Endothelial cell of umbilical vein (primary cell): ENCODE measurements at regions not wholly inside any gene's neighbourhood (a gene's known extent, or its start where the extent isn't known, plus 50 kb on each side); places are given as distances from the start of the nearest gene placed in this dataset.

Source experiments
- BruUV-seq: library from RNA; stranded (reverse); fragments of 400-500 nt; replicated peaks from 2 replicates; lab custom pipeline; 2021; lab: Mats Ljungman, UMichigan
- CTCF ChIA-PET: fragments of 300-600, 350-600 bp; sonication (Branson Sonifier 250); formaldehyde crosslinking; loops from one replicate; lab custom pipeline; 2021; ENCODE audit warnings: antibody characterized with exemption, inconsistent platforms; lab: Charles Lee
- POLR2A ChIA-PET: fragments of 300-600, 350-600 bp; sonication (Branson Sonifier 250); formaldehyde crosslinking; loops from one replicate; lab custom pipeline; 2021; ENCODE audit warnings: antibody characterized with exemption, inconsistent platforms; lab: Charles Lee
- DNase-seq: peaks from one replicate; pipeline ENCODE4 v3.0.0-alpha.2; 2011; ENCODE audit warnings: low read depth, low spot score
- FAIRE-seq: peaks from 2 replicates; lab custom pipeline; 2011; peaks lifted over from hg19 to GRCh38; lab: Jason Lieb, UNC
- H2AFZ ChIP-seq: 2 replicates; pipeline ENCODE4 v1.6.0; 2012; ENCODE audit warnings: low read depth, low read length, control low read depth, inconsistent platforms
- H3K27ac ChIP-seq: 2 replicates; pipeline ENCODE4 v1.5.1; 2011; ENCODE audit warnings: low read depth, mild to moderate bottlenecking, control low read depth, low read length, moderate library complexity; ENCODE audit not compliant: insufficient read depth
- H3K27me3 ChIP-seq, 2 experiments: 2 replicates each; pipeline versions ENCODE4 v1.6.0 to v1.6.1; 2011; ENCODE audit warnings: low read length in 2 of 2, mixed read lengths in 1 of 2; ENCODE audit not compliant: control insufficient read depth in 2 of 2, insufficient read depth in 2 of 2
- H3K36me3 ChIP-seq, 2 experiments: 2 replicates in 1 of 2; 3 replicates in 1 of 2; pipeline ENCODE4 v1.5.1; 2011; ENCODE audit warnings: low read length in 2 of 2, mild to moderate bottlenecking in 1 of 2, moderate library complexity in 1 of 2; ENCODE audit not compliant: control insufficient read depth in 2 of 2, insufficient read depth in 2 of 2; ENCODE audit errors: extremely low read depth in 1 of 2
- H3K4me1 ChIP-seq: 3 replicates; pipeline ENCODE4 v1.5.1; 2011; ENCODE audit warnings: mild to moderate bottlenecking, low read length; ENCODE audit not compliant: control insufficient read depth, insufficient read depth; ENCODE audit errors: extremely low read depth
- H3K4me2 ChIP-seq: 2 replicates; pipeline ENCODE4 v1.6.1; 2011; ENCODE audit warnings: low read length, control low read depth, mixed read lengths; ENCODE audit not compliant: insufficient read depth
- H3K4me3 ChIP-seq, 3 experiments: fragments of 200-600 bp in 1 of 3; sonication (generic), shearing (Covaris generic) in 1 of 3; replicated peaks in 1 of 3; 2 replicates each; pipeline ENCODE4 v1.5.1; 2011 to 2016; ENCODE audit warnings: control low read depth in 3 of 3, low read length in 3 of 3, mild to moderate bottlenecking in 2 of 3, inconsistent platforms in 1 of 3, low read depth in 1 of 3, moderate library complexity in 1 of 3; ENCODE audit not compliant: insufficient read depth in 1 of 3
- H3K79me2 ChIP-seq: 2 replicates; pipeline ENCODE4 v1.6.0; 2012; ENCODE audit warnings: low read length, inconsistent platforms; ENCODE audit not compliant: control insufficient read depth, insufficient read depth
- H3K9ac ChIP-seq: replicated peaks from 2 replicates; pipeline ENCODE3; 2011; ENCODE audit warnings: low read length, control low read depth; ENCODE audit not compliant: insufficient read depth; ENCODE audit errors: extremely low read depth
- H3K9me1 ChIP-seq: replicated peaks from 3 replicates; pipeline ENCODE4 v1.6.0; 2011; ENCODE audit warnings: mild to moderate bottlenecking, low read length; ENCODE audit not compliant: control insufficient read depth, insufficient read depth; ENCODE audit errors: extremely low read depth
- H3K9me3 ChIP-seq: replicated peaks from 2 replicates; pipeline ENCODE4 v1.5.1; 2012; ENCODE audit warnings: low read length, inconsistent platforms; ENCODE audit not compliant: control insufficient read depth, insufficient read depth
- H4K20me1 ChIP-seq: replicated peaks from 2 replicates; pipeline ENCODE3; 2011; ENCODE audit warnings: mild to moderate bottlenecking, low read length; ENCODE audit not compliant: control insufficient read depth, insufficient read depth; ENCODE audit errors: extremely low read depth
- EZH2 ChIP-seq: IDR thresholded peaks from 2 replicates; pipeline ENCODE4 v1.6.1; 2012; ENCODE audit warnings: borderline replicate concordance, low read depth, mild to moderate bottlenecking, moderate library complexity, low read length, inconsistent platforms; ENCODE audit not compliant: severe bottlenecking
- FOS ChIP-seq: IDR thresholded peaks from 2 replicates; pipeline ENCODE4 v1.6.1; 2011; ENCODE audit warnings: mild to moderate bottlenecking, low read length, moderate library complexity, borderline replicate concordance; ENCODE audit not compliant: insufficient read depth
- GATA2 ChIP-seq: IDR thresholded peaks from 2 replicates; pipeline ENCODE4 v1.7.0; 2011; ENCODE audit warnings: low read depth, mild to moderate bottlenecking, moderate library complexity, mixed read lengths, low read length; ENCODE audit not compliant: insufficient read length, insufficient read depth
- JUN ChIP-seq: IDR thresholded peaks from 2 replicates; pipeline ENCODE4 v1.6.1; 2011; ENCODE audit warnings: borderline replicate concordance, low read depth; ENCODE audit not compliant: insufficient read length, insufficient read depth
- MYC ChIP-seq: IDR thresholded peaks from one replicate; pipeline ENCODE4 v1.6.1; 2011; ENCODE audit warnings: mild to moderate bottlenecking, low read depth, low read length
- POLR2A ChIP-seq: IDR thresholded peaks from 2 replicates; pipeline ENCODE4 v1.6.1; 2012; ENCODE audit warnings: low read depth, mild to moderate bottlenecking, control low read depth, low read length
- POLR2AphosphoS5 ChIP-seq: IDR thresholded peaks from 2 replicates; pipeline ENCODE4 v1.6.1; 2012; ENCODE audit warnings: low read depth, mild to moderate bottlenecking, control low read depth, low read length, moderate library complexity; ENCODE audit not compliant: insufficient read depth
- dilution Hi-C: fragments of 300-500 bp; cut with MboI; formaldehyde crosslinking; loops from one replicate; pipeline ENCODE4 v1.15.0; 2019; ENCODE audit warnings: low sequenced_read_pairs; ENCODE audit not compliant: extremely low pct_ligation_motif_present
- intact Hi-C: fragments of 100-400 bp; cut with micrococcal nuclease; formaldehyde crosslinking; loops from one replicate; pipeline ENCODE4 v1.10.0; 2022
- TF ChIP-seq, protein P1 (sequence below), 2 donors: IDR thresholded peaks; 1 replicate in 1 of 2; 2 replicates in 1 of 2; pipeline ENCODE4 v1.5.1; 2011; ENCODE audit warnings: low read length in 2 of 2, mild to moderate bottlenecking in 2 of 2, moderate library complexity in 2 of 2, control low read depth in 1 of 2, inconsistent platforms in 1 of 2, low read depth in 1 of 2; ENCODE audit not compliant: insufficient read depth in 1 of 2; ENCODE audit errors: extremely low read depth in 1 of 2
- TF ChIP-seq, protein P2 (sequence below): IDR thresholded peaks from 2 replicates; pipeline ENCODE4 v1.6.1; 2011; ENCODE audit not compliant: insufficient read depth, insufficient read length

DNA sequence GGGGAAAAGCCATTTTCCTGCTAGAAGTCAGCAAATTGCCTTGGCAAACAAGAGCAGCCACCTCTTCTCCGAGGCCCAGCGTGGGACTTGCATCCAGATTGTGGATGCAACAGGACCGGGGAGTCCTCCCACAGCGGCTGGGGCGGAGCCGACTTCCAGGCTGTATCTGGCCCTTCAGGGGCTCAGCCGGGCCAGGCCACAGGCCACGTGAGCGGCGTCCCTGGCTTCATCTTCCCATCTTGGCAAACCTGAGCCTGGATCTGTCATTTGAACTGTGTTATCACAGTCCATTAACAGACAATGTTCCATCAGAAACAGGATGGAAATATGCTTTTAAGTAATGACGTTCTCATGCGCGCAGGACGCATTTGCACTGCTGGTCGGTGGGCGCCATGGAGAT, 483.5 kb upstream of the SALL3 start:
- Histone ChIP-seq H3K4me3 (no peak overlapping the region), H3K9me3 (peaks cover 5% of the 10 kb centered on the region), H3K4me2 (no peak overlapping the region), H3K27me3 (no peaks in the 10 kb centered on the region), H4K20me1 (no peaks in the 10 kb centered on the region), H3K27ac (no peak overlapping the region), H3K79me2 (no peaks in the 10 kb centered on the region), H3K9me1 (no peaks in the 10 kb centered on the region), H2AFZ (no peak overlapping the region), H3K36me3 (no peaks in the 10 kb centered on the region), H3K4me1 (no peaks in the 10 kb centered on the region), H3K9ac (no peak overlapping the region)
- ChIA-PET CTCF (no interaction called here), POLR2A (no interaction called here)
- no peak for TF ChIP-seq FOS
- TF ChIP-seq, protein P1, sequence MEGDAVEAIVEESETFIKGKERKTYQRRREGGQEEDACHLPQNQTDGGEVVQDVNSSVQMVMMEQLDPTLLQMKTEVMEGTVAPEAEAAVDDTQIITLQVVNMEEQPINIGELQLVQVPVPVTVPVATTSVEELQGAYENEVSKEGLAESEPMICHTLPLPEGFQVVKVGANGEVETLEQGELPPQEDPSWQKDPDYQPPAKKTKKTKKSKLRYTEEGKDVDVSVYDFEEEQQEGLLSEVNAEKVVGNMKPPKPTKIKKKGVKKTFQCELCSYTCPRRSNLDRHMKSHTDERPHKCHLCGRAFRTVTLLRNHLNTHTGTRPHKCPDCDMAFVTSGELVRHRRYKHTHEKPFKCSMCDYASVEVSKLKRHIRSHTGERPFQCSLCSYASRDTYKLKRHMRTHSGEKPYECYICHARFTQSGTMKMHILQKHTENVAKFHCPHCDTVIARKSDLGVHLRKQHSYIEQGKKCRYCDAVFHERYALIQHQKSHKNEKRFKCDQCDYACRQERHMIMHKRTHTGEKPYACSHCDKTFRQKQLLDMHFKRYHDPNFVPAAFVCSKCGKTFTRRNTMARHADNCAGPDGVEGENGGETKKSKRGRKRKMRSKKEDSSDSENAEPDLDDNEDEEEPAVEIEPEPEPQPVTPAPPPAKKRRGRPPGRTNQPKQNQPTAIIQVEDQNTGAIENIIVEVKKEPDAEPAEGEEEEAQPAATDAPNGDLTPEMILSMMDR (IDR thresholded peaks at IDR 0.05; ENCODE audit: extremely low read depth in 1 of 2, insufficient read depth in 1 of 2, low read depth in 1 of 2, low read length in 2 of 2), result no peak
- TF ChIP-seq JUN, result no peak
- TF ChIP-seq MYC, result no peak
- TF ChIP-seq EZH2, result no peak
- no peak for TF ChIP-seq GATA2
- TF ChIP-seq POLR2AphosphoS5, result no peak
- no peak for TF ChIP-seq POLR2A
- TF ChIP-seq, protein P2, sequence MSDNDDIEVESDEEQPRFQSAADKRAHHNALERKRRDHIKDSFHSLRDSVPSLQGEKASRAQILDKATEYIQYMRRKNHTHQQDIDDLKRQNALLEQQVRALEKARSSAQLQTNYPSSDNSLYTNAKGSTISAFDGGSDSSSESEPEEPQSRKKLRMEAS, result no peak
- dilution Hi-C loops, result no loop called here
- no TSS peak for BruUV-seq
- DNase-seq (no peak), FAIRE-seq (no peak)
- intact Hi-C loops, result no loop called here
